Activated CD4-positive, alpha-beta T cell treated with anti-CD3 and anti-CD28 coated beads, Interleukin-10, Interleukin-2, amounts not matched to agents 100 ng/mL and 50 ng/mL, durations not matched to agents 16 hours and 8 hours (primary cell): ENCODE measurements at regions not wholly inside any gene's neighbourhood (a gene's known extent, or its start where the extent isn't known, plus 50 kb on each side); places are given as distances from the start of the nearest gene placed in this dataset.

ENCODE experiments used
- DNase-seq: peaks from one replicate; pipeline ENCODE4 v3.0.0-alpha.2; 2020

DNA sequence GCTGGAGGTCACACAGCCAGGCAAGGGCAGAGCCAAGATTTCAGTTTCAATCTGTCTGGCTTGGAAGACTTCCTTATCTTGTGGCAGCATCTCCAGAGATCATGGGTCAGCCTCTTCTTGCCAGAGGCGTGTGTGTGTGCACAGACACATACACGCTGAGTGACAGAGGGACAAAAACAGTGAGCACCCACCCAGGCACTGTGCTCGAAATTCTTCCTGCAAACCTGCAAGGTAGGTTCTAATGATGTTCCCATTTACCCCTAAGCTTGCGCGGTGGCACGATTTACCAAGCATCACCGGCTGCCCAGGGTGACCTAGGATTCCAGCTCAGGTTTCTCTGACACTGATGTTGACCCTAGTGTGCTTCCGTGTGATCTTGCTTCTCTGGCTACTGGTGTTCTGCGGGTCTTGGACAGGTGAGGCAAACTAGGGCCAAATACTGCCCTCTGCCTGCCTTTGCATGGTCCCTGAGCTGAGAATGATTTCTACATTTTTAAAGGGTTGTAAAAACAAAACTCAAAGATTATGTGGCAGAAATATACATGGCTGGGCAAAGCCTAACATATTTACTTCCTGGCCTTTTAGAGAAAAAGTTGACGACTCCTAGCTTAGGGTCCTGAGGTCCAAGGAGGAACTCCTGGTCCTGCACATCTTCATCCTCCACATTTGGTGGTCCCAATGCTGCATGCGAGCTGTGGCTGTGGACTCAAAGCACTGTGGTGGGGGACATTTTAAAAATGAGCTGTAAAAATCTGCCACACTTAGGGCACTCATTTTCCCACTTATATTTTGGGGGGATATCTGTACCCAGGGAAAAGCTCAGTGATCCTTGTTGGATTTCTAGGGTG lies 268.5 kb downstream of the RPS24 start:
- DNase-seq = no peak

- no peak for DNase-seq
Measured at GRCh38 chr10:78302739-78302988, 269.0 kb downstream of the RPS24 start.

GRCh38 chr10:78302989-78303854 lies 269.6 kb downstream of the RPS24 start:
- DNase-seq = peak; percentile 98

DNA sequence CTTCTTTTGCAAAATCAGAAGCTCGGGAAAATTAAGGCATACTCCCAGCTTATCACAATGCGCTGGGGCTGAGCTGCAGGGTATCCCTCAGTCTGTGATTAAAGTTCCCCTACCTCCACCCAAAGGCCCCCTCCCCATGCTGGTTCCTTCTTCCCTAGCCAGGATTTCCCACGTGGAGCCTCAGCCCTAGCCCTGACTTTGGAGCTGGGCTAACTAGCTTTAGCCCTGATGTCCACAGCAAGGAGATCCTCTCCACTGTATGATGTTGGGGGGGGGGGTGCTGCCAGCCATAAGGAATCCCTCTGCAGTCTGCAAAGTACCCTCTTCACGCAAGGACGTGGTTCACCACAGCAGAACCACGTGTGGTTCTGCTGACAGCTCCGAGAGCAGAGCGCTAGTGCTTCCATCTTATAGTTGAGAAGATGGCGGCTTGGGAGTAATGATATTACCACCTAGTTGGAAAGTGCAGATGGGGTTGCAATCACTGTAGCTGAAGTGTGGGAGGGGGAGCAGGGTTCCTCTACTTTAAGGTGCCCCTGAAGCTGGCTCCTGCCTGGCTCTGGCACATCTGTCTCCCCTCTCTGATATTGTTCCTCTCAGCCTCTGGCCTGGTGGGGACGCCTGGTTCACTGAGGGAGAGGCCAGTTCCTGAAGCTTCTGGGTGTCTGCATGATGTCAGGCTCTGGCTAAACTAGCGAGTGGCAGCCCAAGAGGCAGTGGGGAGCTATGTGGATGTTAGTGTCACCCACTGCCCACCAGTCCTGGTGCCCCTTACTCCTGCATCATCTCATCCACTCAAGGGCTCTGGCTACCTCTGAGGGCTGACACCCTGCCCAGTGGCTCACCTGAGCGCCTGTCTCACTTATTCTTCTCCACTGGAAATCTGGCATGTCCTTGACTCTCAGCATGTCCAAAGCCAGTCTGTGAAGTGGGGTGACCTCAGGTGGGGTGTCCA lies 270.7 kb downstream of the RPS24 start:
- DNase-seq = no peak

GRCh38 chr10:78305311-78305710 lies 271.6 kb downstream of the RPS24 start:
- DNase-seq = no peak

GRCh38 chr10:78306358-78306757 lies 272.7 kb downstream of the RPS24 start:
- no peak for DNase-seq

- DNase-seq = no peak
Measured at GRCh38 chr10:78307576-78307975, 273.9 kb downstream of the RPS24 start.

DNA sequence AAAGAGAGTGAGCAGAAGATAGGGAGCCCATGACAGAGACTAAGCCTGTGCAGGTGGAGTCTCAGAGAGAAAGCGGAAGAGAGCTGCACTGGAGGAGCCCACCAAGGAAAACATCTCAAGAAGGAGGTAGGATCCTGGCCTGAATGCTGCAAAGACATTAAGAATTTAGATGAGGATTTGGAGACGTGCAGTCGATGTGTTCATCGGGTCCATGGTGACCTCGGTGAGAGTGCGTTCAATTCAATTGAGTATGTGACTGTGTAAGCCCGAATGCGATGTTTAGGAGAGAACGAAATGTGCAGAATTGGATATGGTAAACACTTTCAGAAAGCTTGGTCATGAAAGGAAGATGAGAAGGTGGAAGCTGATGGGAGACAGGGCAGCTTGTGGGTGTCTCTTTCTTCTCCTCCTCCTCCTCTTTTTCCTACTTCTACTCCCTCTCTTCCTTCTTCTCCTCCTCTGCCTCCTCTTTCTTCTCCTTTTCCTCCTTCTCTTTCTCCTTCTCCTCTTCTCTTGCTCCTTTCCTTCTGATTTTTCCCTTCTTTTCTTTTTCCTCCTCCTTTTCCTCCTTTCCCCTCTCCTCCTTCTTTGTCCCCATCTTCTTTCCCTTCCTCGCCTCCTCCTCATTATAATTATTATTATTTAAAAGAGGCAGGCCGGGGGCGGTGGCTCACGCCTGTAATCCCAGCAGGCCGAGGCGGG lies 276.0 kb downstream of the RPS24 start:
- DNase-seq = no peak

GRCh38 chr10:78310481-78311080 lies 276.9 kb downstream of the RPS24 start:
- no peak for DNase-seq

DNA sequence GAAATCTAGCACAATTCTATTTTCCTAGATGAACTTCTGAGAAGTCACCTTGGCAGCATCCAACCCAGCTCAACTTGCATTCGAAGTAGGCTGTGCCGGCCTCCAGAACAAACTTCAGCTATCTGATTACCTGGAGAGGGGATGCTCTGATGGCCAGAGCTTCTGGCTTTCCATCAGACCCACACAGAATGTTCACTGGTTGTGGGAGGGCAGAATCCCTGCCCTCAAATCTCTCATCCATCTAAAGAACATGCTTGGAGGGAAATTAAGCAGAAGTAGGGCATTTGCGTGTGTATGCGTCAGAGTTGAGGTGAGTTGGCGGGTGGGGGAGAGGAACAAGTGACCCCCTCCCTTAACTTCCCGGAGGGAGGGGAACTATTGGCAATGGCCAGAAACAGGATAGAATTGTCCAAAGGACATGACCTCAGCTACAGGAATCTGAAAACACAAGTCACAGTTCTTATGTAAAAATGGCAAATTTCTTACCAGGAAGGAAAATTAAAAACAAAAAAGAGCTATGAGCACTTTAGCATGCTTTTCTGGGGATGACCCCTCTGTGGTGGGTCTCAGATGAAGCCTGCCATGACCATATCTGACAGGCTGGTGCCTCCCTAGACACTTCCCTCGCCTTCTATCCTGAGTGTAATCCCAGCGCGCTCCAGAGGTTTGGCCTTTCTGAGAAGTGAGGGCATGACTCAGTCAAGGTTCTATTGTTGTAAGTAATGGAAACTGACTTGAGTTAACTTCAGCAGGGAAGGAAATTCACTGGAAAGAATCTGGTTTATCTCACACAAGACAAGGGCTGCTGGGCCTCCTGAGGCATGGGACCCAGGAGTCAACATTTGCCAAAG lies 278.8 kb downstream of the RPS24 start:
- DNase-seq = no peak

DNA sequence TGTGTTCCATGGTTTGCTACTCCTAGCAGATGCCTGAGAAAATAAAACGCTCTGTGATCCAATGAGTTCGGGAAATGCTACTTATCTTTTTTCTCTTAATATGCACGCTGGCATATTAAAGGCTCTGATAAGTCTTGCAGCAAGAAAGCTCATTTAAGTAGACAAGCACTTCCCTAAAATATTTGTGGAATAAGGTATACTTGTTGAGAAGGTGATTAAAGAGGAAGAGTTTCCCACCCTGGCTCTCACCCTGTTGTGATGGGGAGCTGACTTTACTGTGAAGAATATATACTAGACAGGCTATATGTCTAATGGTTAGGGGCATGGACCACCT lies 279.4 kb downstream of the RPS24 start:
- no peak for DNase-seq

- no peak for DNase-seq
Measured at GRCh38 chr10:78313636-78314035, 280.0 kb downstream of the RPS24 start.

DNA sequence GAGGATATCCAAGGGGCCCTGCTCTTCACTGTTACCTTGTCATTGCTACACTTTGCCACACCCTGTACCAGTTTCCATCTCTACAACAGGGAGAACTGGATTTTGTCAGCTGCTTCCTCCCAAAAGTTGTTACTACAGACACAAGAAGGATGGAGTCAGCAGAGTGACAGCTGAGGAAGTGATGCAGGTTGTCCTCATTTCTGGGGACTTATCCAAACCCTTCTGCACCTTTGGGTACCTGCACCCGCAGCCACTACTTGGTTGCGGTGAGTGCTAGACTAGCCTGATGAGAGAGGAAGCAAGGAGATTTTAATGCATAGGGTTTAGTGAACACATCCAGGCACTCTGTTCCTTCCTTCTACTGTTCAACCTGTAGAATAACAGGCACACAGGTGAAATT lies 281.0 kb downstream of the RPS24 start:
- no peak for DNase-seq

GRCh38 chr10:78316451-78316931 lies 282.8 kb downstream of the RPS24 start:
- DNase-seq = no peak

DNA sequence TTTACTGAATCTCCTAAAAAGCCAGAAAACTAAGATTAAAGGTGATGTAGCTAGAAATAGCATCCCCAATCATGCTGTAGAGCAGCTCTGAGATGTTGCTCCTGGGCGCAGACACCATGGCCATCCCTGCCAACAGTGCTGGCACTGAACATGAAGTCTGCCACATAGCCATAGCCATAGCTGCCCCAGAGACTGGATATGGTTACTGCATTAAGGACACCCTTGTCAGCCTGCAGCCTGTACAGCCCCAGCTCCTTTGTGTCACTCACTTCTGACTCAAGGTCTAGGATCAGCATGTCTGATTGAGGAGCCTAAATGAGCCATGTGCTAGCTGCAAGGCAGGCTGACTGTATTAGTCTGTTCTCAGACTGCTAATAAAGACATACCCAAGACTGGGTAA lies 284.6 kb downstream of the RPS24 start:
- DNase-seq = no peak

- DNase-seq = no peak
Measured at GRCh38 chr10:78319371-78319770, 285.7 kb downstream of the RPS24 start.

- no peak for DNase-seq
Measured at GRCh38 chr10:78319841-78320240, 286.2 kb downstream of the RPS24 start.

- DNase-seq = no peak
Measured at GRCh38 chr10:78320506-78320905, 286.8 kb downstream of the RPS24 start.

DNA sequence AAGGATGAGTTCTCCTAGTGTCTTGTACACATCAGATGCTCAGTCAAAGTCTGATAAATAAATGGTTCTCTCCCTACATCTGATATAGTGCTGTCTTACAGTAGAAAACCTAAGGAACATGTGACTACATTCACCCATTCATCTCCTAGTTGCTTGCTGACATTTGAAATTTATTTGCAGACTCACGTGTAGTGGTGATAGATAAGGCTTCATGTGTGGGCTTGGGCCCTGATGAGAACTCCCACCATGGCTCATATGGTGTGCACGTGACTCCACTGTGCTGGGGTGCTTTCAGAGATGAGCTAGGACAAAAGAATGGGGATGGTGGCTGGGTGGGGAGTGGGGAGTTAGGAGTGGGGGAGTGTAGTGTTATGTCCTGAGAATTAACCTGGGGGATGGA lies 287.3 kb downstream of the RPS24 start:
- DNase-seq = no peak

- DNase-seq = no peak
Measured at GRCh38 chr10:78321500-78321899, 287.8 kb downstream of the RPS24 start.

GRCh38 chr10:78326372-78326771 lies 292.7 kb downstream of the RPS24 start:
- DNase-seq = peak; percentile 11
